H9 (cell line): ENCODE measurements at regions not wholly inside any gene's neighbourhood (a gene's known extent, or its start where the extent isn't known, plus 50 kb on each side); places are given as distances from the start of the nearest gene placed in this dataset.

Experiments
- DNase-seq: peaks from one replicate; pipeline ENCODE4 v3.0.0-alpha.2; 2017
- H2AFZ ChIP-seq: one replicate; pipeline ENCODE4 v1.6.1; 2013; ENCODE audit warnings: mild to moderate bottlenecking, low read length, control low read depth, moderate library complexity
- H2AK5ac ChIP-seq: 2 replicates; pipeline ENCODE4 v1.6.1; 2013; ENCODE audit warnings: low read length, control low read depth, mixed read lengths; ENCODE audit not compliant: insufficient read length
- H2BK120ac ChIP-seq: one replicate; pipeline ENCODE4 v1.6.1; 2013; ENCODE audit warnings: low read depth, mild to moderate bottlenecking, low read length, control low read depth, inconsistent platforms; ENCODE audit not compliant: poor library complexity, severe bottlenecking
- H2BK12ac ChIP-seq: 2 replicates; pipeline ENCODE4 v1.6.1; 2013; ENCODE audit warnings: low read length, control low read depth, mixed read lengths, low read depth; ENCODE audit not compliant: insufficient read length
- H2BK15ac ChIP-seq: 2 replicates; pipeline ENCODE4 v1.6.1; 2013; ENCODE audit warnings: low read depth, low read length, control low read depth
- H2BK20ac ChIP-seq: one replicate; pipeline ENCODE4 v1.6.1; 2013; ENCODE audit warnings: low read depth, mild to moderate bottlenecking, low read length, control low read depth, inconsistent platforms; ENCODE audit not compliant: poor library complexity, severe bottlenecking
- H2BK5ac ChIP-seq: 2 replicates; pipeline ENCODE4 v1.6.1; 2013; ENCODE audit warnings: low read length, control low read depth, mixed read lengths; ENCODE audit not compliant: insufficient read length
- H3K14ac ChIP-seq: 2 replicates; pipeline ENCODE4 v1.6.1; 2013; ENCODE audit warnings: low read length, control low read depth; ENCODE audit not compliant: insufficient read depth
- H3K18ac ChIP-seq: 2 replicates; pipeline ENCODE4 v1.6.1; 2013; ENCODE audit warnings: low read depth, mild to moderate bottlenecking, mixed read lengths, low read length, control low read depth; ENCODE audit not compliant: insufficient read length
- H3K23ac ChIP-seq: 2 replicates; pipeline ENCODE4 v1.6.1; 2013; ENCODE audit warnings: low read length, control low read depth, mixed read lengths, low read depth; ENCODE audit not compliant: insufficient read length
- H3K23me2 ChIP-seq: 2 replicates; pipeline ENCODE4 v1.6.1; 2013; ENCODE audit warnings: low read depth, mild to moderate bottlenecking, mixed read lengths, low read length, control low read depth; ENCODE audit not compliant: insufficient read length, poor library complexity, severe bottlenecking
- H3K27ac ChIP-seq: 2 replicates; pipeline ENCODE4 v1.5.1; 2013; ENCODE audit warnings: low read length, control low read depth, mixed read lengths, low read depth; ENCODE audit not compliant: insufficient read length
- H3K27me3 ChIP-seq: 2 replicates; pipeline ENCODE4 v1.6.1; 2013; ENCODE audit warnings: low read length, control low read depth, inconsistent platforms; ENCODE audit not compliant: insufficient read depth
- H3K4ac ChIP-seq: 2 replicates; pipeline ENCODE4 v1.6.1; 2013; ENCODE audit warnings: low read depth, mild to moderate bottlenecking, control low read depth, inconsistent platforms, low read length, moderate library complexity
- H3K4me1 ChIP-seq: 2 replicates; pipeline ENCODE4 v1.6.1; 2013; ENCODE audit warnings: low read length, control low read depth, inconsistent platforms; ENCODE audit not compliant: insufficient read depth
- H3K4me2 ChIP-seq: 2 replicates; pipeline ENCODE4 v1.6.1; 2013; ENCODE audit warnings: low read length, control low read depth, mixed read lengths; ENCODE audit not compliant: insufficient read length, insufficient read depth
- H3K56ac ChIP-seq: 2 replicates; pipeline ENCODE4 v1.6.1; 2013; ENCODE audit warnings: low read depth, mild to moderate bottlenecking, mixed read lengths, low read length, control low read depth; ENCODE audit not compliant: insufficient read length
- H3K79me1 ChIP-seq: 2 replicates; pipeline ENCODE4 v1.6.1; 2013; ENCODE audit warnings: low read depth, mild to moderate bottlenecking, moderate library complexity, low read length, control low read depth, inconsistent platforms; ENCODE audit not compliant: insufficient read depth, poor library complexity, severe bottlenecking
- H3K79me2 ChIP-seq: 2 replicates; pipeline ENCODE4 v1.6.1; 2013; ENCODE audit warnings: low read length, control low read depth, inconsistent platforms; ENCODE audit not compliant: insufficient read depth
- H3K9ac ChIP-seq: 2 replicates; pipeline ENCODE4 v1.6.1; 2013; ENCODE audit warnings: low read length, control low read depth, mixed read lengths; ENCODE audit not compliant: insufficient read length; ENCODE audit errors: extremely low read depth
- H3K9me3 ChIP-seq: one replicate; pipeline ENCODE4 v1.6.1; 2013; ENCODE audit warnings: low read depth, low read length, inconsistent platforms; ENCODE audit not compliant: control insufficient read depth
- H3T11ph ChIP-seq: one replicate; pipeline ENCODE4 v1.6.1; 2013; ENCODE audit warnings: mild to moderate bottlenecking, low read length, control low read depth, inconsistent platforms
- H4K20me1 ChIP-seq: one replicate; pipeline ENCODE4 v1.6.1; 2013; ENCODE audit not compliant: control insufficient read depth, insufficient read length, insufficient read depth
- H4K5ac ChIP-seq: 2 replicates; pipeline ENCODE4 v1.6.1; 2013; ENCODE audit warnings: low read depth, mild to moderate bottlenecking, mixed read lengths, low read length, control low read depth; ENCODE audit not compliant: insufficient read length
- H4K8ac ChIP-seq: replicated peaks from 2 replicates; pipeline ENCODE4 v1.6.1; 2013; ENCODE audit warnings: low read length, control low read depth, mixed read lengths, low read depth; ENCODE audit not compliant: insufficient read length
- H4K91ac ChIP-seq: 2 replicates; pipeline ENCODE4 v1.6.1; 2013; ENCODE audit warnings: low read depth, mild to moderate bottlenecking, moderate library complexity, mixed read lengths, low read length, control low read depth; ENCODE audit not compliant: insufficient read length
- H3K27ac Mint-ChIP-seq, 3 experiments: 2 replicates in 2 of 3; 3 replicates in 1 of 3; pipeline ENCODE4 v1.8.0; 2020 to 2021; ENCODE audit warnings: mixed read lengths in 3 of 3, mild to moderate bottlenecking in 1 of 3, moderate library complexity in 1 of 3
- H3K27me3 Mint-ChIP-seq: 2 replicates; pipeline ENCODE4 v1.8.0; 2021; ENCODE audit warnings: low read depth, mild to moderate bottlenecking, moderate library complexity, mixed read lengths
- H3K36me3 Mint-ChIP-seq, 3 experiments: 2 replicates in 2 of 3; 3 replicates in 1 of 3; pipeline ENCODE4 v1.8.0; 2020 to 2021; ENCODE audit warnings: low read depth in 3 of 3, mixed read lengths in 3 of 3; ENCODE audit not compliant: insufficient read depth in 1 of 3
- H3K4me1 Mint-ChIP-seq, 2 experiments: 2 replicates each; pipeline ENCODE4 v1.8.0; 2020; ENCODE audit warnings: mixed read lengths in 2 of 2
- H3K4me3 Mint-ChIP-seq, 2 experiments: 2 replicates in 1 of 2; 3 replicates in 1 of 2; pipeline ENCODE4 v1.8.0; 2020 to 2021; ENCODE audit warnings: mild to moderate bottlenecking in 2 of 2, mixed read lengths in 2 of 2, moderate library complexity in 1 of 2
- H3K9me3 Mint-ChIP-seq, 2 experiments: 2 replicates in 1 of 2; 3 replicates in 1 of 2; pipeline ENCODE4 v1.8.0; 2020; ENCODE audit warnings: mild to moderate bottlenecking in 2 of 2, mixed read lengths in 2 of 2, moderate library complexity in 1 of 2
- WGBS: extraction: QIAGEN DNeasy Blood & Tissue Kit; methylation state at CpG from one replicate; pipeline ENCODE4 v1.1.7; 2013; ENCODE audit warnings: missing lambda C conversion rate, low lambda C conversion rate, mixed read lengths; ENCODE audit not compliant: insufficient read length; ENCODE audit errors: extremely low coverage; 5-methylcytosine and 5-hydroxymethylcytosine counted together
- TF ChIP-seq, protein P1 (sequence below): fragments of 200-600 bp; sonication (generic); conservative IDR thresholded peaks from 3 replicates; pipeline ENCODE4 v1.8.0; 2021; ENCODE audit warnings: antibody characterized with exemption, mild to moderate bottlenecking

GRCh38 chr9:20087481-20087880, 298.6 kb upstream of the SLC24A2 start:
- no peaks in the 10 kb centered on the region for H3K36me3 Mint-ChIP-seq
- H2AFZ ChIP-seq, result no peak overlapping the region
- no peaks in the 10 kb centered on the region for H3K9me3 ChIP-seq
- H3K4me2 ChIP-seq, result no peak overlapping the region
- no peak overlapping the region for H3K27ac Mint-ChIP-seq
- no peak overlapping the region for H3K14ac ChIP-seq
- no peak overlapping the region for H4K5ac ChIP-seq
- TF ChIP-seq, protein P1, sequence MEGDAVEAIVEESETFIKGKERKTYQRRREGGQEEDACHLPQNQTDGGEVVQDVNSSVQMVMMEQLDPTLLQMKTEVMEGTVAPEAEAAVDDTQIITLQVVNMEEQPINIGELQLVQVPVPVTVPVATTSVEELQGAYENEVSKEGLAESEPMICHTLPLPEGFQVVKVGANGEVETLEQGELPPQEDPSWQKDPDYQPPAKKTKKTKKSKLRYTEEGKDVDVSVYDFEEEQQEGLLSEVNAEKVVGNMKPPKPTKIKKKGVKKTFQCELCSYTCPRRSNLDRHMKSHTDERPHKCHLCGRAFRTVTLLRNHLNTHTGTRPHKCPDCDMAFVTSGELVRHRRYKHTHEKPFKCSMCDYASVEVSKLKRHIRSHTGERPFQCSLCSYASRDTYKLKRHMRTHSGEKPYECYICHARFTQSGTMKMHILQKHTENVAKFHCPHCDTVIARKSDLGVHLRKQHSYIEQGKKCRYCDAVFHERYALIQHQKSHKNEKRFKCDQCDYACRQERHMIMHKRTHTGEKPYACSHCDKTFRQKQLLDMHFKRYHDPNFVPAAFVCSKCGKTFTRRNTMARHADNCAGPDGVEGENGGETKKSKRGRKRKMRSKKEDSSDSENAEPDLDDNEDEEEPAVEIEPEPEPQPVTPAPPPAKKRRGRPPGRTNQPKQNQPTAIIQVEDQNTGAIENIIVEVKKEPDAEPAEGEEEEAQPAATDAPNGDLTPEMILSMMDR, result no peak
- WGBS, result no CpG with 5 or more reads among the region's 1 CpG
- H3K27me3 ChIP-seq, result no peaks in the 10 kb centered on the region
- no peak for DNase-seq
- no peak overlapping the region for H2BK15ac ChIP-seq
- no peak overlapping the region for H3K18ac ChIP-seq
- no peaks in the 10 kb centered on the region for H3K79me2 ChIP-seq
- H3K4me1 Mint-ChIP-seq, result no peaks in the 10 kb centered on the region
- peaks cover 0 to 3% of the 10 kb centered on the region in 2 experiments; a peak in 2 of 5 replicates for H3K9me3 Mint-ChIP-seq
- no peak overlapping the region for H3K23ac ChIP-seq
- no peaks in the 10 kb centered on the region for H3K4me1 ChIP-seq
- no peak overlapping the region for H2AK5ac ChIP-seq
- no peak overlapping the region for H3K56ac ChIP-seq
- no peak overlapping the region for H4K8ac ChIP-seq
- no peak overlapping the region for H3K27ac ChIP-seq
- no peak overlapping the region for H2BK20ac ChIP-seq
- no peak overlapping the region for H2BK12ac ChIP-seq
- H3T11ph ChIP-seq, result no peak overlapping the region
- no peak overlapping the region for H3K4ac ChIP-seq
- H3K27me3 Mint-ChIP-seq, result peaks cover 2% of the 10 kb centered on the region; the same call in 1 of the 2 replicates
- no peak overlapping the region for H3K4me3 Mint-ChIP-seq
- no peaks in the 10 kb centered on the region for H3K23me2 ChIP-seq
- no peak overlapping the region for H2BK120ac ChIP-seq
- no peak overlapping the region for H2BK5ac ChIP-seq
- no peak overlapping the region for H4K91ac ChIP-seq
- H3K9ac ChIP-seq, result no peak overlapping the region
- H4K20me1 ChIP-seq, result no peaks in the 10 kb centered on the region
- no peaks in the 10 kb centered on the region for H3K79me1 ChIP-seq
